ENCODE measurements at regions not wholly inside any gene's neighbourhood (a gene's known extent, or its start where the extent isn't known, plus 50 kb on each side); places are given as distances from the start of the nearest gene placed in this dataset.

- Histone ChIP-seq H3K4me1 (peaks cover 0 to 9% of the 10 kb centered on the region in 2 donors), H3K9me3 (peaks cover 0 to 11% of the 10 kb centered on the region in 2 donors), H3K27ac (no peak overlapping the region), H3K36me3 (no peaks in the 10 kb centered on the region), H3K27me3 (no peaks in the 10 kb centered on the region), H3K4me3 (no peak overlapping the region)
- no peak for TF ChIP-seq CTCF (IDR thresholded peaks at IDR 0.05)
- DNase-seq (ENCODE audit: low spot score), result no peak
These were observed 133.6 kb upstream of the SLC45A1 start for GRCh38 chr1:8184301-8184700.

GRCh38 chr1:8182034-8182761, 135.7 kb upstream of the SLC45A1 start:
- Histone ChIP-seq H3K4me1 (peaks cover 0 to 9% of the 10 kb centered on the region in 2 donors), H3K27ac (no peak overlapping the region), H3K27me3 (no peaks in the 10 kb centered on the region), H3K36me3 (no peaks in the 10 kb centered on the region), H3K9me3 (peaks cover 0 to 20% of the 10 kb centered on the region in 2 donors), H3K4me3 (no peak overlapping the region)
- no peak for DNase-seq (ENCODE audit: low spot score)
- TF ChIP-seq CTCF (IDR thresholded peaks at IDR 0.05), result no peak

- DNase-seq (ENCODE audit: low spot score), result no peak
- Histone ChIP-seq H3K9me3 (peaks cover 0 to 20% of the 10 kb centered on the region in 2 donors), H3K4me3 (no peak overlapping the region), H3K27ac (no peak overlapping the region), H3K27me3 (no peaks in the 10 kb centered on the region), H3K36me3 (no peaks in the 10 kb centered on the region), H3K4me1 (peaks cover 0 to 17% of the 10 kb centered on the region in 2 donors)
- TF ChIP-seq CTCF (IDR thresholded peaks at IDR 0.05), result no peak
These were observed 138.7 kb upstream of the SLC45A1 start for GRCh38 chr1:8179132-8179793.

- no peak for TF ChIP-seq CTCF (IDR thresholded peaks at IDR 0.05)
- peaks cover 0 to 12% of the 10 kb centered on the region in 2 donors for H3K4me1 ChIP-seq
- H3K27me3 ChIP-seq, result no peaks in the 10 kb centered on the region
- H3K4me3 ChIP-seq, result no peak overlapping the region
- DNase-seq (ENCODE audit: low spot score), result no peak
- H3K9me3 ChIP-seq, result peaks cover 0 to 20% of the 10 kb centered on the region in 2 donors
- no peaks in the 10 kb centered on the region for H3K36me3 ChIP-seq
- no peak overlapping the region for H3K27ac ChIP-seq
These were observed 141.6 kb upstream of the SLC45A1 start for GRCh38 chr1:8176279-8176678.

GRCh38 chr1:8174807-8175206, 143.1 kb upstream of the SLC45A1 start:
- no peak overlapping the region for H3K27ac ChIP-seq
- TF ChIP-seq CTCF (IDR thresholded peaks at IDR 0.05), result no peak
- no peak overlapping the region for H3K4me3 ChIP-seq
- peaks cover 0 to 18% of the 10 kb centered on the region in 2 donors for H3K4me1 ChIP-seq
- peaks cover 0 to 14% of the 10 kb centered on the region in 2 donors for H3K9me3 ChIP-seq
- no peak for DNase-seq (ENCODE audit: low spot score)
- no peaks in the 10 kb centered on the region for H3K27me3 ChIP-seq
- H3K36me3 ChIP-seq, result no peaks in the 10 kb centered on the region

Measured in right atrium auricular region (tissue), 2 donors.